Thoracic aorta (tissue), 2 donors: ENCODE measurements at regions not wholly inside any gene's neighbourhood (a gene's known extent, or its start where the extent isn't known, plus 50 kb on each side); places are given as distances from the start of the nearest gene placed in this dataset.

ENCODE experiments used
- ATAC-seq: fragments of 150-250 bp; one replicate; pipeline ENCODE4 v1.8.0; 2017; ENCODE audit warnings: low read depth; ENCODE audit not compliant: insufficient number of reproducible peaks, low FRiP score
- DNase-seq: peaks from one replicate; pipeline ENCODE4 v3.0.0-alpha.2; 2020; ENCODE audit warnings: low spot score
- H3K27ac ChIP-seq, 2 donors: fragments of 200-600 bp; sonication (generic); 1 replicate in 1 of 2; 2 replicates in 1 of 2; pipeline ENCODE4 v1.5.1; 2016; ENCODE audit warnings: mild to moderate bottlenecking in 2 of 2, moderate library complexity in 2 of 2
- H3K27me3 ChIP-seq: fragments of 200-600 bp; sonication (generic); replicated peaks from 2 replicates; pipeline ENCODE4 v1.6.0; 2016; ENCODE audit warnings: mild to moderate bottlenecking; ENCODE audit not compliant: insufficient read depth
- H3K36me3 ChIP-seq: fragments of 200-600 bp; sonication (generic); one replicate; pipeline ENCODE4 v1.5.1; 2016
- H3K4me1 ChIP-seq, 2 donors: fragments of 200-600 bp; sonication (generic); 1 replicate in 1 of 2; 2 replicates in 1 of 2; pipeline versions ENCODE4 v1.5.1 to v1.6.0; 2016; ENCODE audit warnings: low read depth in 2 of 2, mild to moderate bottlenecking in 1 of 2; ENCODE audit not compliant: control insufficient read depth in 1 of 2
- H3K4me3 ChIP-seq: fragments of 200-600 bp; sonication (generic); 2 replicates; pipeline ENCODE4 v1.5.1; 2016; ENCODE audit warnings: mild to moderate bottlenecking
- H3K9me3 ChIP-seq: fragments of 200-600 bp; sonication (generic); 2 replicates; pipeline ENCODE4 v1.5.1; 2016
- TF ChIP-seq, protein P1 (sequence below): fragments of 200-600 bp; sonication (generic); IDR thresholded peaks from one replicate; pipeline ENCODE4 v1.5.1; 2019; ENCODE audit warnings: antibody characterized with exemption

DNA sequence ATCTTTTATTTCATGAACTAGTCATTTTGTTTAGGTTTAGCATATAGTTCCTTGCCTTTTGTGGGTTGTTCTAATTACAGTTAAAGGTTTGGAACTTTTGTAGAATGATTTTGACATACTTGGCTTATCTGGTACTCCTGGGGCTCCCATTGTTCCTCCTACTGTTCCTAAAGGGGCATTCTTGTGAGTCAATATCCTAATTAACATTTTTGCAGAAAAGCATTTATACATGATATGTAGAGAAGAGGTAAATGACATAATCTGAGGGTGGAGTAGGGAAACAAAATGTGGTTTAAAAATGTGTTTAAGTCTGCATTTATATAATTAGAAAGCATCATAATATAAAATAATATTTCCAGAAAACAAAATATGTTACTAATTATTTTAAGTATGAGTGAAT lies 529.2 kb downstream of the FAT4 start:
- Histone ChIP-seq H3K4me3 (no peak overlapping the region), H3K27ac (no peak overlapping the region), H3K9me3 (no peaks in the 10 kb centered on the region), H3K4me1 (no peaks in the 10 kb centered on the region), H3K36me3 (no peaks in the 10 kb centered on the region), H3K27me3 (no peaks in the 10 kb centered on the region)
- no peak for DNase-seq
- no peak for ATAC-seq
- TF ChIP-seq, protein P1, sequence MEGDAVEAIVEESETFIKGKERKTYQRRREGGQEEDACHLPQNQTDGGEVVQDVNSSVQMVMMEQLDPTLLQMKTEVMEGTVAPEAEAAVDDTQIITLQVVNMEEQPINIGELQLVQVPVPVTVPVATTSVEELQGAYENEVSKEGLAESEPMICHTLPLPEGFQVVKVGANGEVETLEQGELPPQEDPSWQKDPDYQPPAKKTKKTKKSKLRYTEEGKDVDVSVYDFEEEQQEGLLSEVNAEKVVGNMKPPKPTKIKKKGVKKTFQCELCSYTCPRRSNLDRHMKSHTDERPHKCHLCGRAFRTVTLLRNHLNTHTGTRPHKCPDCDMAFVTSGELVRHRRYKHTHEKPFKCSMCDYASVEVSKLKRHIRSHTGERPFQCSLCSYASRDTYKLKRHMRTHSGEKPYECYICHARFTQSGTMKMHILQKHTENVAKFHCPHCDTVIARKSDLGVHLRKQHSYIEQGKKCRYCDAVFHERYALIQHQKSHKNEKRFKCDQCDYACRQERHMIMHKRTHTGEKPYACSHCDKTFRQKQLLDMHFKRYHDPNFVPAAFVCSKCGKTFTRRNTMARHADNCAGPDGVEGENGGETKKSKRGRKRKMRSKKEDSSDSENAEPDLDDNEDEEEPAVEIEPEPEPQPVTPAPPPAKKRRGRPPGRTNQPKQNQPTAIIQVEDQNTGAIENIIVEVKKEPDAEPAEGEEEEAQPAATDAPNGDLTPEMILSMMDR = no peak

DNA sequence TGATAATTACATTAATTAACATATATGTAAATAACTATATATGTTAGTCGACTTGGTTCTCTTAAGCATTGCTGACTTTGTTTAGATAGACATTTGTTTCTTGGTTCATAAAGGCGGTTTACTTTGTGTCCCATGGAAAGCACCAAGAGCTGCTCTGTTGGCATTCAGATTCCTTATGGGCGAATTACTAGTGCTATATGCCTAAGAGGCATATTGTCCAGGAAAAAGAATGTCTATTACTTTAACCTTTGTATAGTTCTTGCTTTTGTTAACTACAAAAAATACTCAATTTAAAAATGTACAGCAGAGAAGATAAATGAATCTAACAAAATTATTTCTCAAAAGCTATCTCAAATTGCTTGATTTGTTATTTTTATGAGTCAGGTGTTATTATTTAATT lies 532.8 kb downstream of the FAT4 start:
- TF ChIP-seq, protein P1 = no peak

DNA sequence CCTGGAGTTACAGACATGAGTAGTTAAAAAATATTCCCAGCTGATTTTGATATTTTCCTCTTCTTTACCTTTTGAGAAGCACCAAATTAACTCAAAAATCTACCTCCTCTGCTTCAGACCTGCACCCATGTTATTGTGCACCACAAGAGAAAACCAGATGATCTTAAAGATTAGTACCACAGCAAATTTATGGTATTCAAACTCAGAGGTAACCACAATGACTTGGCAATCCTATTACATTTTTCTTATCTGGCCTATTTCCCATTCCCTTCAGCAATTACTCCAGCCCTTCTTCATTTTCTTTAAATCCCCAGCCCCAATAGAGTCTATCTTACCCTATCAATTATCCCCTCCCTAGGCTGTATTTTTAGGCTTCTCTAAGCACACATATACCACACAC lies 535.1 kb downstream of the FAT4 start:
- Histone ChIP-seq H3K9me3 (no peaks in the 10 kb centered on the region), H3K4me1 (no peaks in the 10 kb centered on the region), H3K27ac (no peak overlapping the region), H3K27me3 (no peaks in the 10 kb centered on the region), H3K36me3 (no peaks in the 10 kb centered on the region), H3K4me3 (no peak overlapping the region)
- no peak for DNase-seq
- TF ChIP-seq, protein P1 = no peak
- no peak for ATAC-seq

More for the DNA sequence above, 532.8 kb downstream of the FAT4 start:
- no peaks in the 10 kb centered on the region for H3K9me3 ChIP-seq
- H3K4me3 ChIP-seq = no peak overlapping the region
- ATAC-seq (no peak), DNase-seq (no peak)
- no peaks in the 10 kb centered on the region for H3K4me1 ChIP-seq
- H3K36me3 ChIP-seq = no peaks in the 10 kb centered on the region
- H3K27ac ChIP-seq = no peak overlapping the region
- H3K27me3 ChIP-seq = no peaks in the 10 kb centered on the region

DNA sequence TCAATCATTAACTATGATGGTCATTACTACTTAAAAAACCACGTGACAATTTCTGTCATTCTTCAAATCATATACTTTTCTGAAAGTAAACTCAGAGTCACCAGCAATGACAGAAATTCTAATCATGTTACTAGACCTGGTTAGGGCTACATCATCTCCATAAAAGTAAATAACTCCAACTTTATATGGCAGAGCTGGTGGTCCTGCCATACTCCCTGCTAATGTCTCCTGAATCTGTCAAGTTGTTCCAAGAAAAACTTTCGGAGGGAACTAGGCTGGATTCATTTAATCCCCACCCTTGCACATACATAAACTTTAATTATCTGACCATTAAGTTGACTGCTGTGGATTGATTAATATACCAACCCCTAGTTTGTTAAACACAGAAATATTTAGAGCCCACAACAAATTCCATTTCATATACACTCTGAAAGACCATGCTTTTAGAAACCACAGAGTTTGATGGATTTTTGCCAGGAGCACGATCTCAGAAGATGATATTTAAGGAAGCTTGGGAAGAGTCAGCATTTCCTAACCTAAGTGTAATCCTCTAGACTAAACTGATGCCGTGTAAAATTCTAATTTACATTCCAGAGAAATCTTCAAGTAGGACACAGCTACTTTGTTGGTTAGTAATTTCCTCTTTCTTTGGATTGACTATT lies 577.0 kb downstream of the FAT4 start:
- no peaks in the 10 kb centered on the region for H3K4me1 ChIP-seq
- H3K27me3 ChIP-seq = no peaks in the 10 kb centered on the region
- no peaks in the 10 kb centered on the region for H3K9me3 ChIP-seq
- H3K4me3 ChIP-seq = no peak overlapping the region
- TF ChIP-seq, protein P1 = no peak
- DNase-seq (no peak), ATAC-seq (no peak)
- H3K27ac ChIP-seq = no peak overlapping the region
- H3K36me3 ChIP-seq = no peaks in the 10 kb centered on the region

DNA sequence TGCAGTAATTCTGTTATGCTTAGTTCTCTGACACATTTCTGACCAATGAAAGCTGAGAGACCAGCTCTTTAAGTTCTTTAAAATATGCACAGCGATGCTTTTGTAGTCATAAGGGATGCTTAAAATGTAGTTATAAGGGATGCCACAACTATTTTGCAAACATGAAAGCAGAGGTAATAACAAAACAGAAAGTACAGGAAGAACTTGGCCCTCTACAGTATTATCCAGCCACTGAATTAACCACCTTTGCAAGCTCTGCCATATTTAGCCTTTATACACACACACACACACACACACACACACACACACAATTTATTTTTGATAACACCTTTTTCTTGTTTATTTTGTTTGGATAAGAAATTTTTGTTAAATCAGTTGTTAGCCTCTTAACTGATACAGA lies 590.0 kb downstream of the FAT4 start:
- Histone ChIP-seq H3K4me1 (no peaks in the 10 kb centered on the region), H3K27ac (no peak overlapping the region)
- ATAC-seq = no peak

More for the DNA sequence above, 590.0 kb downstream of the FAT4 start:
- TF ChIP-seq, protein P1 = no peak
- DNase-seq = no peak
- no peaks in the 10 kb centered on the region for H3K27me3 ChIP-seq
- no peaks in the 10 kb centered on the region for H3K9me3 ChIP-seq
- H3K36me3 ChIP-seq = no peaks in the 10 kb centered on the region
- no peak overlapping the region for H3K4me3 ChIP-seq
